ENCODE measurements at regions not wholly inside any gene's neighbourhood (a gene's known extent, or its start where the extent isn't known, plus 50 kb on each side); places are given as distances from the start of the nearest gene placed in this dataset.

DNA sequence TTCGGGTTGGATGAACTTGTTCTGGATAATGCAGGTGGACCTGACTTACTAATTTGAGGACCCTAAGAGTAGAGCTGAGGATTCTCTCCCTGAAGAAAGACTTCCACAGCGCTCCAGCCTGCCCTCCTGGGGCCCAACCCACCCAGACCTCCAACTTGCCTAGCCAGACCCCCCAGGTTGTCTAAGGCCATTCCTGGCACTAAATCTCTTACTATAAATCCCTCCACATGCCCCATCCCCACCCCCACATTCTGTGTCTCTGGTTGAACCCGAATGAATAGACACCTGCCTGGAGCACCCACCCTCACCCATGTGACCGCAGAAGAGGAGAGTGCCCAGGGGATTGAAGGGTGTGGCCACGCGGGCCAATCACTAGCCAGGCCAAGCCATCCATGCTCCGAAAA is 1480.0 kb downstream of the TBC1D22A start:
- Histone ChIP-seq H3K27ac (ENCODE audit: low read depth, low read length) (no peak overlapping the region), H3K27me3 (ENCODE audit: low read length) (no peaks in the 10 kb centered on the region), H3K4me2 (ENCODE audit: low read depth, low read length, poor library complexity, severe bottlenecking) (no peak overlapping the region), H2AFZ (ENCODE audit: low read depth, low read length, severe bottlenecking) (no peak overlapping the region), H3K36me3 (ENCODE audit: low read length) (no peaks in the 10 kb centered on the region), H3K9me3 (ENCODE audit: insufficient read depth, low read length) (no peaks in the 10 kb centered on the region), H3K79me2 (ENCODE audit: insufficient read depth, low read length) (no peaks in the 10 kb centered on the region), H3K9ac (ENCODE audit: low read length) (no peak overlapping the region), H3K4me3 (ENCODE audit: insufficient read depth, low read length, poor library complexity, severe bottlenecking) (no peak overlapping the region), H4K20me1 (ENCODE audit: low read depth, low read length) (no peaks in the 10 kb centered on the region), H3F3A (ENCODE audit: insufficient read depth) (no peaks in the 10 kb centered on the region), H3K9me2 (replicated peaks; ENCODE audit: insufficient read depth, low read length) (no peaks in the 10 kb centered on the region)
- TF ChIP-seq EZH2phosphoT487 (conservative IDR thresholded peaks at IDR 0.05; ENCODE audit: low read length), result no peak
- TF ChIP-seq, protein P1, sequence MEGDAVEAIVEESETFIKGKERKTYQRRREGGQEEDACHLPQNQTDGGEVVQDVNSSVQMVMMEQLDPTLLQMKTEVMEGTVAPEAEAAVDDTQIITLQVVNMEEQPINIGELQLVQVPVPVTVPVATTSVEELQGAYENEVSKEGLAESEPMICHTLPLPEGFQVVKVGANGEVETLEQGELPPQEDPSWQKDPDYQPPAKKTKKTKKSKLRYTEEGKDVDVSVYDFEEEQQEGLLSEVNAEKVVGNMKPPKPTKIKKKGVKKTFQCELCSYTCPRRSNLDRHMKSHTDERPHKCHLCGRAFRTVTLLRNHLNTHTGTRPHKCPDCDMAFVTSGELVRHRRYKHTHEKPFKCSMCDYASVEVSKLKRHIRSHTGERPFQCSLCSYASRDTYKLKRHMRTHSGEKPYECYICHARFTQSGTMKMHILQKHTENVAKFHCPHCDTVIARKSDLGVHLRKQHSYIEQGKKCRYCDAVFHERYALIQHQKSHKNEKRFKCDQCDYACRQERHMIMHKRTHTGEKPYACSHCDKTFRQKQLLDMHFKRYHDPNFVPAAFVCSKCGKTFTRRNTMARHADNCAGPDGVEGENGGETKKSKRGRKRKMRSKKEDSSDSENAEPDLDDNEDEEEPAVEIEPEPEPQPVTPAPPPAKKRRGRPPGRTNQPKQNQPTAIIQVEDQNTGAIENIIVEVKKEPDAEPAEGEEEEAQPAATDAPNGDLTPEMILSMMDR (IDR thresholded peaks at IDR 0.05; ENCODE audit: insufficient read depth, low read length, poor library complexity, severe bottlenecking), result no peak

DNA sequence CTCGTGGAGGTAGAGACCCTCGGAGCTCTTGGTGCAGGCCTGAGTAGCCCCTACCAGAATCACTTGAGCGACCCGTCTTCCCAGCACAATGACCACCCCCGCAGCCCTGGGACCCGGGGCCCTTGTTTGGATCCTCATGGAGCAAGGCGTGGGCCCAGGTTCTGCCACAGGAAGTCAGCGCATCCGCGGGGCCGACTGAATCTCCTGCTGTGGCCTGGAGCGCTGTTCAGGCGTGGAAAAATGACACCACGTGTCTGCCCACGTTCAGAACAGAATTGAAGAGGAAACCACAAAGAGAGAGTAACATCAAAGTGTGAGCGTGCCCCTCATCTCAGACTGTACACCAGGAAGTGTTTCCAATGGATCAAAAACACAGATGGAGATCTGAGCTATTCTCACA is 1479.2 kb downstream of the TBC1D22A start:
- no peaks in the 10 kb centered on the region for H3K9me2 ChIP-seq (replicated peaks; ENCODE audit: insufficient read depth, low read length)

DNA sequence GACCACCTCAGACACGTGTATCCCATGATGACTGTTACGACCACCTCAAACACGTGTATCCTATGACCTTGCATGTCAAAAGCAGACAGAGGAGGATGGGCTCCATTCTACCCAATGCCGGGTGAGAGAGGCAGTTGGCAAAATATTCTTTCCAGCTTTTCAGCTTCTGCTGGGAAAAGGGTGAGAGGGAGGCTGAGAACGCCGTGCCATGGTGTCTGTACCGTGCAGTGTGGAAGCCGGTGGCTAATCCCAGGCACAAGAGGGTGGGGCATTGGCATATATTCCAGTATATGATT is 1478.4 kb downstream of the TBC1D22A start:
- Histone ChIP-seq H2AFZ (ENCODE audit: low read depth, low read length, severe bottlenecking) (no peak overlapping the region), H3K9ac (ENCODE audit: low read length) (no peak overlapping the region), H3K79me2 (ENCODE audit: insufficient read depth, low read length) (no peaks in the 10 kb centered on the region), H3K9me2 (replicated peaks; ENCODE audit: insufficient read depth, low read length) (no peaks in the 10 kb centered on the region), H3K4me2 (ENCODE audit: low read depth, low read length, poor library complexity, severe bottlenecking) (no peak overlapping the region), H3K9me3 (ENCODE audit: insufficient read depth, low read length) (no peaks in the 10 kb centered on the region), H3K27ac (ENCODE audit: low read depth, low read length) (no peak overlapping the region), H3F3A (ENCODE audit: insufficient read depth) (no peaks in the 10 kb centered on the region), H3K4me3 (ENCODE audit: insufficient read depth, low read length, poor library complexity, severe bottlenecking) (no peak overlapping the region), H3K36me3 (ENCODE audit: low read length) (no peaks in the 10 kb centered on the region), H3K27me3 (ENCODE audit: low read length) (no peaks in the 10 kb centered on the region), H4K20me1 (ENCODE audit: low read depth, low read length) (no peaks in the 10 kb centered on the region)
- TF ChIP-seq EZH2phosphoT487 (conservative IDR thresholded peaks at IDR 0.05; ENCODE audit: low read length), result no peak
- TF ChIP-seq, protein P1 (IDR thresholded peaks at IDR 0.05; ENCODE audit: insufficient read depth, low read length, poor library complexity, severe bottlenecking), result no peak

More for the DNA sequence above, 1479.2 kb downstream of the TBC1D22A start:
- Histone ChIP-seq H3K4me2 (ENCODE audit: low read depth, low read length, poor library complexity, severe bottlenecking) (no peak overlapping the region), H2AFZ (ENCODE audit: low read depth, low read length, severe bottlenecking) (no peak overlapping the region), H3K9ac (ENCODE audit: low read length) (no peak overlapping the region), H3F3A (ENCODE audit: insufficient read depth) (no peaks in the 10 kb centered on the region), H3K36me3 (ENCODE audit: low read length) (no peaks in the 10 kb centered on the region), H3K27me3 (ENCODE audit: low read length) (no peaks in the 10 kb centered on the region), H3K27ac (ENCODE audit: low read depth, low read length) (no peak overlapping the region), H3K79me2 (ENCODE audit: insufficient read depth, low read length) (no peaks in the 10 kb centered on the region), H3K4me3 (ENCODE audit: insufficient read depth, low read length, poor library complexity, severe bottlenecking) (no peak overlapping the region), H3K9me3 (ENCODE audit: insufficient read depth, low read length) (no peaks in the 10 kb centered on the region), H4K20me1 (ENCODE audit: low read depth, low read length) (no peaks in the 10 kb centered on the region)
- TF ChIP-seq, protein P1 (IDR thresholded peaks at IDR 0.05; ENCODE audit: insufficient read depth, low read length, poor library complexity, severe bottlenecking), result no peak
